ENCODE measurements at regions not wholly inside any gene's neighbourhood (a gene's known extent, or its start where the extent isn't known, plus 50 kb on each side); places are given as distances from the start of the nearest gene placed in this dataset.

DNA sequence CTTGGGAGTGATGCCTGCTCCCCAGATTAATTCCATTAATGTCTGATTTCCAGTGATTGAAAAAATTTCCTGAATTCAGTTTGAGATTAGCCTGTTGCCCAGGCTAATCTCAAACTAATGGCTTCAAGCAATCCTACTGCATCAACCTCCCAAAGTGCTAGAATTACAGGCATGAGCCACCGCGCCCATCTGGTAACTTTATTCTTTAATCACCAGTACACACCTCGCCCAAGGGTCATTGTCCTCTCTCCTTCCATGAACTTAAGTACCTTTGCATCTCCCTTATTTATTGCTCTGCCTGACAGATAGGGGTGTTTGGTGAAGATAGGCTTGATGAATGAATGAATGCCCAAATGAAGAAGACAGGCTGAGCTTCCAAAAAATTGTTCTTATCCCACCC lies 366.5 kb downstream of the SIPA1L2 start:
- CTCF ChIA-PET, result no interaction called here
- Histone ChIP-seq H3K9me3 (ENCODE audit: low read depth, low read length, poor library complexity, severe bottlenecking) (no peaks in the 10 kb centered on the region), H3K27me3 (replicated peaks; ENCODE audit: insufficient read depth, low read depth, low read length, poor library complexity) (no peaks in the 10 kb centered on the region), H3K36me3 (ENCODE audit: insufficient read depth, low read length, poor library complexity, severe bottlenecking) (no peaks in the 10 kb centered on the region), H3K4me1 (ENCODE audit: insufficient read depth, low read length, poor library complexity, severe bottlenecking) (no peaks in the 10 kb centered on the region), H3K4me3 (ENCODE audit: low read depth, low read length, poor library complexity, severe bottlenecking) (no peak overlapping the region), H3K27ac (ENCODE audit: low read depth, low read length, poor library complexity, severe bottlenecking) (no peak overlapping the region)
- no peak for DNase-seq (ENCODE audit: low spot score)
- TF ChIP-seq CTCF (conservative IDR thresholded peaks at IDR 0.05; ENCODE audit: low read depth, low read length) (no peak), EZH2 (IDR thresholded peaks at IDR 0.05; ENCODE audit: borderline replicate concordance, low read depth, low read length, poor library complexity, severe bottlenecking) (no peak)
- intact Hi-C loops (cut with micrococcal nuclease; ENCODE audit: unreplicated experiment), result no loop called here
- POLR2A ChIA-PET (ENCODE audit: low non-redundant PET), result no interaction called here
- BruUV-seq (replicated peaks), result no TSS peak

DNA sequence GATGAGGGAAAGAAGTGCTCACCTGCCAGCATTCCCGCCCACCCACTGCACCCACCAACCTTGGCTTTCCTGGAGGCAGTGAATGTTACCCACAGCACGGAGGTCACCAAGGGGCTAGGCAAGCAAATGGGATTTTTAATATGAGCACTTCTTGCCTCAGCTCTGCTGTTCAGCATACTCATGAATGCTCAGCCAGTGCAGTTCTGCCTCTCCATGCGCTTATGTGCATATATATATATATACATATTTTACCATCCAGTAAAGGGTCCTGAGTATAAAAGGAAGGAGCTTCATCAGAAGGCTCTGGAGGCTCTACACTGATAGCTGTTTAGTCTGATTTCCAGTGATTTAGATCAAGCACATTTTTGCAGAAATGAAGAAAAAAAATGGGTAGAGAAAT lies 366.9 kb downstream of the SIPA1L2 start:
- no peaks in the 10 kb centered on the region for H3K9me3 ChIP-seq (ENCODE audit: low read depth, low read length, poor library complexity, severe bottlenecking)
- CTCF ChIA-PET, result no interaction called here
- TF ChIP-seq EZH2 (IDR thresholded peaks at IDR 0.05; ENCODE audit: borderline replicate concordance, low read depth, low read length, poor library complexity, severe bottlenecking) (no peak), CTCF (conservative IDR thresholded peaks at IDR 0.05; ENCODE audit: low read depth, low read length) (no peak)
- H3K27ac ChIP-seq (ENCODE audit: low read depth, low read length, poor library complexity, severe bottlenecking), result no peak overlapping the region
- no peak overlapping the region for H3K4me3 ChIP-seq (ENCODE audit: low read depth, low read length, poor library complexity, severe bottlenecking)
- no peaks in the 10 kb centered on the region for H3K36me3 ChIP-seq (ENCODE audit: insufficient read depth, low read length, poor library complexity, severe bottlenecking)
- intact Hi-C loops (cut with micrococcal nuclease; ENCODE audit: unreplicated experiment), result no loop called here
- H3K4me1 ChIP-seq (ENCODE audit: insufficient read depth, low read length, poor library complexity, severe bottlenecking), result no peaks in the 10 kb centered on the region
- BruUV-seq (replicated peaks), result no TSS peak
- H3K27me3 ChIP-seq (replicated peaks; ENCODE audit: insufficient read depth, low read depth, low read length, poor library complexity), result no peaks in the 10 kb centered on the region
- no peak for DNase-seq (ENCODE audit: low spot score)
- POLR2A ChIA-PET (ENCODE audit: low non-redundant PET), result no interaction called here

DNA sequence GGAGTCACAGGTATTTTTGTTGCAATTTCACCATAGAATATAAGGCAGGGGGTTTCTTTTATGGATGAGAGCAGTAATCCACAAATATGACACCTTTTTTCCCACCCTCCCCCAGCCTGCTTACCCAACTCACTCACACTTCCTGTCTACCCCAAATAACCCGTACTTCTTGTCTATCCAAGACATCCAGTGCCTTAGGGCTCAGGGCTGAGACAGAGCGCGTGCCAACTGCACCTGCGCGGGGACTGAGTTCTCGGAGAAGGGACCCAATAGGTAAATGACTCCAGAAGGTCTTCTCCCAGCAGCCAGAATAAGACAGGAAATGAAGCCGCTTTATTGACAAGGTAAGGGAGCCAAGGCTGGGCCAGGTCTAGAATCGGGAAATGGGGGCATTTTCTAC lies 369.1 kb downstream of the SIPA1L2 start:
- POLR2A ChIA-PET (ENCODE audit: low non-redundant PET), result no interaction called here
- H3K36me3 ChIP-seq (ENCODE audit: insufficient read depth, low read length, poor library complexity, severe bottlenecking), result no peaks in the 10 kb centered on the region
- CTCF ChIA-PET, result no interaction called here
- H3K4me3 ChIP-seq (ENCODE audit: low read depth, low read length, poor library complexity, severe bottlenecking), result no peak overlapping the region
- no peak overlapping the region for H3K27ac ChIP-seq (ENCODE audit: low read depth, low read length, poor library complexity, severe bottlenecking)
- DNase-seq (ENCODE audit: low spot score), result no peak
- no peak for TF ChIP-seq CTCF (conservative IDR thresholded peaks at IDR 0.05; ENCODE audit: low read depth, low read length)
- no peaks in the 10 kb centered on the region for H3K27me3 ChIP-seq (replicated peaks; ENCODE audit: insufficient read depth, low read depth, low read length, poor library complexity)
- no TSS peak for BruUV-seq (replicated peaks)
- H3K9me3 ChIP-seq (ENCODE audit: low read depth, low read length, poor library complexity, severe bottlenecking), result no peaks in the 10 kb centered on the region
- intact Hi-C loops (cut with micrococcal nuclease; ENCODE audit: unreplicated experiment), result no loop called here
- H3K4me1 ChIP-seq (ENCODE audit: insufficient read depth, low read length, poor library complexity, severe bottlenecking), result no peaks in the 10 kb centered on the region
